K562 (cell line): ENCODE measurements at regions not wholly inside any gene's neighbourhood (a gene's known extent, or its start where the extent isn't known, plus 50 kb on each side); places are given as distances from the start of the nearest gene placed in this dataset.

Source experiments
- BHLHE40 ChIP-seq: IDR thresholded peaks from 2 replicates; pipeline ENCODE4 v1.6.1; 2011; ENCODE audit warnings: low read length, improper control_type of control experiment
- HMGXB4 ChIP-seq: sonication (generic); formaldehyde crosslinking; IDR thresholded peaks from 2 replicates; pipeline ENCODE4 v1.8.1; 2023; ENCODE audit warnings: mild to moderate bottlenecking, missing genetic modification reagents
- IRF2 ChIP-seq: sonication (generic); formaldehyde crosslinking; IDR thresholded peaks from 2 replicates; pipeline ENCODE4 v1.8.1; 2022; ENCODE audit warnings: mild to moderate bottlenecking, missing genetic modification reagents
- SMAD1 ChIP-seq: fragments of 150-350 bp; IDR thresholded peaks from 2 replicates; pipeline ENCODE4 v1.6.1; 2014; ENCODE audit warnings: low read length, low read depth; ENCODE audit not compliant: partially characterized antibody
- TCF3 ChIP-seq: sonication (generic); formaldehyde crosslinking; IDR thresholded peaks from 2 replicates; pipeline ENCODE4 v1.4.0; 2020; ENCODE audit warnings: mild to moderate bottlenecking, missing genetic modification reagents
- USF2 ChIP-seq: sonication (generic); formaldehyde crosslinking; IDR thresholded peaks from 2 replicates; pipeline ENCODE4 v1.5.0; 2020; ENCODE audit warnings: missing genetic modification reagents

GRCh38 chr2:18131761-18132160, 253.3 kb downstream of the KCNS3 start:
- TF ChIP-seq TCF3 (CRISPR knock-in tag) = no peak
- TF ChIP-seq IRF2 (CRISPR knock-in tag) = no peak
- no peak for TF ChIP-seq SMAD1
- no peak for TF ChIP-seq USF2
- no peak for TF ChIP-seq HMGXB4 (CRISPR knock-in tag)
- TF ChIP-seq BHLHE40 = no peak
